CD4-positive, alpha-beta T cell treated with Interleukin-4 for 4 hours (primary cell): ENCODE measurements at regions not wholly inside any gene's neighbourhood (a gene's known extent, or its start where the extent isn't known, plus 50 kb on each side); places are given as distances from the start of the nearest gene placed in this dataset.

ENCODE experiments used
- DNase-seq: peaks from one replicate; pipeline ENCODE4 v3.0.0-alpha.2; 2020

- DNase-seq = no peak
These were observed 125.9 kb upstream of the GALNT2 start for GRCh38 chr1:229941160-229941559.

GRCh38 chr1:229941831-229942230 lies 125.2 kb upstream of the GALNT2 start:
- DNase-seq = no peak

GRCh38 chr1:229942501-229942900 lies 124.5 kb upstream of the GALNT2 start:
- DNase-seq = no peak

- no peak for DNase-seq
These were observed 123.8 kb upstream of the GALNT2 start for GRCh38 chr1:229943148-229943714.

GRCh38 chr1:229943988-229944743 lies 122.9 kb upstream of the GALNT2 start:
- no peak for DNase-seq

GRCh38 chr1:229945795-229946194 lies 121.2 kb upstream of the GALNT2 start:
- DNase-seq = no peak

GRCh38 chr1:229947968-229948367 lies 119.1 kb upstream of the GALNT2 start:
- DNase-seq = no peak

- no peak for DNase-seq
These were observed 118.6 kb upstream of the GALNT2 start for GRCh38 chr1:229948438-229948837.

- DNase-seq = no peak
These were observed 117.5 kb upstream of the GALNT2 start for GRCh38 chr1:229949500-229949899.

GRCh38 chr1:229950020-229950419 lies 117.0 kb upstream of the GALNT2 start:
- no peak for DNase-seq

- no peak for DNase-seq
These were observed 116.1 kb upstream of the GALNT2 start for GRCh38 chr1:229950908-229951307.

GRCh38 chr1:229951856-229952534 lies 115.0 kb upstream of the GALNT2 start:
- DNase-seq = no peak

- no peak for DNase-seq
These were observed 114.1 kb upstream of the GALNT2 start for GRCh38 chr1:229952670-229953520.

- DNase-seq = no peak
These were observed 113.2 kb upstream of the GALNT2 start for GRCh38 chr1:229953736-229954326.

- no peak for DNase-seq
These were observed 102.8 kb upstream of the GALNT2 start for GRCh38 chr1:229964281-229964680.

GRCh38 chr1:229970714-229971113 lies 96.3 kb upstream of the GALNT2 start:
- no peak for DNase-seq

GRCh38 chr1:229971141-229971540 lies 95.9 kb upstream of the GALNT2 start:
- DNase-seq = no peak

- no peak for DNase-seq
These were observed 94.3 kb upstream of the GALNT2 start for GRCh38 chr1:229972600-229973296.

- no peak for DNase-seq
These were observed 93.8 kb upstream of the GALNT2 start for GRCh38 chr1:229973297-229973612.

GRCh38 chr1:229975047-229975446 lies 92.0 kb upstream of the GALNT2 start:
- no peak for DNase-seq

GRCh38 chr1:229980009-229980408 lies 87.0 kb upstream of the GALNT2 start:
- no peak for DNase-seq

GRCh38 chr1:229981736-229982135 lies 85.3 kb upstream of the GALNT2 start:
- DNase-seq = no peak
